GM23338 (cell line): ENCODE measurements at regions not wholly inside any gene's neighbourhood (a gene's known extent, or its start where the extent isn't known, plus 50 kb on each side); places are given as distances from the start of the nearest gene placed in this dataset.

Source experiments
- ATAC-seq: fragments of 200-7000 bp; cut with Tn5 transposase; 3 replicates; pipeline ENCODE4 v1.9.1; 2020
- DNase-seq: peaks from one replicate; pipeline ENCODE4 v3.0.0-alpha.2; 2015; ENCODE audit warnings: low spot score
- H2AFZ ChIP-seq: fragments of 200-600 bp; sonication (generic); 2 replicates; pipeline ENCODE4 v1.8.0; 2016; ENCODE audit warnings: antibody characterized with exemption, mild to moderate bottlenecking, moderate library complexity
- H3F3A ChIP-seq: fragments of 200-600 bp; sonication (generic); replicated peaks from 2 replicates; pipeline ENCODE4 v1.8.0; 2017; ENCODE audit warnings: antibody characterized with exemption, mixed run types, low read depth
- H3K27ac ChIP-seq: fragments of 200-600 bp; sonication (generic); 2 replicates; pipeline ENCODE4 v1.6.1; 2016; ENCODE audit warnings: low read depth
- H3K27me3 ChIP-seq: fragments of 200-600 bp; sonication (generic); 2 replicates; pipeline ENCODE4 v1.8.0; 2016; ENCODE audit warnings: mild to moderate bottlenecking, mixed run types, moderate library complexity; ENCODE audit not compliant: insufficient read depth
- H3K36me3 ChIP-seq: fragments of 200-600 bp; sonication (generic); 2 replicates; pipeline ENCODE4 v1.8.0; 2016; ENCODE audit warnings: mild to moderate bottlenecking; ENCODE audit not compliant: insufficient read depth
- H3K4me1 ChIP-seq: fragments of 200-600 bp; sonication (generic); 2 replicates; pipeline ENCODE4 v1.8.0; 2016; ENCODE audit warnings: mild to moderate bottlenecking, moderate library complexity; ENCODE audit not compliant: insufficient read depth
- H3K4me2 ChIP-seq: fragments of 200-600 bp; sonication (generic); 2 replicates; pipeline ENCODE4 v1.7.1; 2017; ENCODE audit warnings: mixed run types
- H3K4me3 ChIP-seq: fragments of 200-600 bp; sonication (generic); 2 replicates; pipeline ENCODE4 v1.6.1; 2016; ENCODE audit warnings: mixed run types
- H3K79me2 ChIP-seq: fragments of 200-600 bp; sonication (generic); replicated peaks from 2 replicates; pipeline ENCODE4 v1.8.0; 2017; ENCODE audit warnings: mild to moderate bottlenecking; ENCODE audit not compliant: insufficient read depth
- H3K9me2 ChIP-seq: fragments of 200-600 bp; sonication (generic); 2 replicates; pipeline ENCODE4 v1.8.0; 2017; ENCODE audit not compliant: insufficient read depth
- H4K20me1 ChIP-seq: fragments of 200-600 bp; sonication (generic); replicated peaks from 2 replicates; pipeline ENCODE4 v1.8.0; 2017; ENCODE audit warnings: mild to moderate bottlenecking; ENCODE audit not compliant: insufficient read depth
- H3K27ac Mint-ChIP-seq: 2 replicates; pipeline ENCODE4 v1.8.0; 2020; ENCODE audit warnings: inconsistent platforms, mild to moderate bottlenecking, moderate library complexity, mixed read lengths
- H3K27me3 Mint-ChIP-seq: 3 replicates; pipeline ENCODE4 v1.8.0; 2022; ENCODE audit warnings: low read depth, mild to moderate bottlenecking, moderate library complexity, mixed read lengths, inconsistent platforms; ENCODE audit not compliant: insufficient read depth, poor library complexity
- H3K36me3 Mint-ChIP-seq: 3 replicates; pipeline ENCODE4 v1.8.0; 2021; ENCODE audit warnings: low read depth, mild to moderate bottlenecking, inconsistent platforms, moderate library complexity, mixed read lengths
- H3K4me1 Mint-ChIP-seq: 3 replicates; pipeline ENCODE4 v1.8.0; 2020; ENCODE audit warnings: mild to moderate bottlenecking, inconsistent platforms, mixed read lengths
- H3K4me3 Mint-ChIP-seq: 3 replicates; pipeline ENCODE4 v1.8.0; 2021; ENCODE audit warnings: moderate library complexity, mild to moderate bottlenecking, inconsistent platforms, mixed read lengths
- H3K9me3 Mint-ChIP-seq: 3 replicates; pipeline ENCODE4 v1.8.0; 2020; ENCODE audit warnings: moderate library complexity, mild to moderate bottlenecking, inconsistent platforms, mixed read lengths
- EZH2phosphoT487 ChIP-seq: fragments of 200-600 bp; sonication (generic); IDR thresholded peaks from one replicate; pipeline ENCODE4 v1.8.1; 2018; ENCODE audit warnings: antibody characterized with exemption; ENCODE audit not compliant: unreplicated experiment
- NANOG ChIP-seq: IDR thresholded peaks from 2 replicates; pipeline ENCODE4 v1.6.1; 2016; ENCODE audit warnings: antibody characterized with exemption, borderline replicate concordance
- ZNF114 ChIP-seq: fragments of 250-450 bp; sonication (Bioruptor Pico); IDR thresholded peaks from 2 replicates; pipeline ENCODE4 v1.5.0; 2020; ENCODE audit warnings: mild to moderate bottlenecking, moderate library complexity
- TF ChIP-seq, protein P1 (sequence below): fragments of 250-450 bp; sonication (Bioruptor Pico); IDR thresholded peaks from 2 replicates; pipeline ENCODE4 v1.5.0; 2020; ENCODE audit warnings: mild to moderate bottlenecking, moderate library complexity
- TF ChIP-seq, protein P2 (sequence below): IDR thresholded peaks from one replicate; pipeline ENCODE4 v1.6.1; 2018; ENCODE audit warnings: antibody characterized with exemption; ENCODE audit not compliant: unreplicated experiment
- TF ChIP-seq, protein P3 (sequence below): IDR thresholded peaks from 2 replicates; pipeline ENCODE4 v1.6.1; 2016; ENCODE audit warnings: antibody characterized with exemption

DNA sequence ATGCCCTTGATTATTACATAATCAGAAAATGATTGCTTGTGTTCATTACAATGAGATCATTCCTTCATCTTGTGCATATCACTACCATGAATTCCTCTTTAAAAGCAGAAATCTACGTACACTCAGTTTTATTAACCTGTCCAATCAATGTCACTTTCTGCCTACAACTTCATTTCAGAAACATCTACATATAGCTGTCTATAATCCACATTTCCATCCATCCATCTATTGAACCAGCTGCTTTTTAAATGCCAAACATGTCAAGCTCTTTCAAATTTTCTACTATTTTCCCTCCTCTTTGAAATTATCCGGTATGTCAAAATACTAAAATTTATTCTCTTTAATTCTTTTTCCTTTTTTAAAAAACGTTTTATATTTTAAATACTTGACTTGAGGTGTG, 462.0 kb downstream of the GABRG1 start:
- H3K27me3 ChIP-seq: no peaks in the 10 kb centered on the region

More for the DNA sequence above, 462.0 kb downstream of the GABRG1 start:
- H3K27ac Mint-ChIP-seq: no peak overlapping the region
- Histone ChIP-seq H3K4me1 (no peaks in the 10 kb centered on the region), H3K4me3 (no peak overlapping the region), H3K36me3 (no peaks in the 10 kb centered on the region), H3K9me2 (no peaks in the 10 kb centered on the region), H3K27ac (no peak overlapping the region), H3K79me2 (no peaks in the 10 kb centered on the region), H4K20me1 (no peaks in the 10 kb centered on the region), H3K4me2 (no peak overlapping the region), H2AFZ (no peak overlapping the region), H3F3A (no peaks in the 10 kb centered on the region)
- peaks cover 51% of the 10 kb centered on the region for H3K9me3 Mint-ChIP-seq
- no peak for TF ChIP-seq NANOG
- TF ChIP-seq EZH2phosphoT487: no peak
- no peak for TF ChIP-seq ZNF114 (CRISPR knock-in tag)
- TF ChIP-seq, protein P1, sequence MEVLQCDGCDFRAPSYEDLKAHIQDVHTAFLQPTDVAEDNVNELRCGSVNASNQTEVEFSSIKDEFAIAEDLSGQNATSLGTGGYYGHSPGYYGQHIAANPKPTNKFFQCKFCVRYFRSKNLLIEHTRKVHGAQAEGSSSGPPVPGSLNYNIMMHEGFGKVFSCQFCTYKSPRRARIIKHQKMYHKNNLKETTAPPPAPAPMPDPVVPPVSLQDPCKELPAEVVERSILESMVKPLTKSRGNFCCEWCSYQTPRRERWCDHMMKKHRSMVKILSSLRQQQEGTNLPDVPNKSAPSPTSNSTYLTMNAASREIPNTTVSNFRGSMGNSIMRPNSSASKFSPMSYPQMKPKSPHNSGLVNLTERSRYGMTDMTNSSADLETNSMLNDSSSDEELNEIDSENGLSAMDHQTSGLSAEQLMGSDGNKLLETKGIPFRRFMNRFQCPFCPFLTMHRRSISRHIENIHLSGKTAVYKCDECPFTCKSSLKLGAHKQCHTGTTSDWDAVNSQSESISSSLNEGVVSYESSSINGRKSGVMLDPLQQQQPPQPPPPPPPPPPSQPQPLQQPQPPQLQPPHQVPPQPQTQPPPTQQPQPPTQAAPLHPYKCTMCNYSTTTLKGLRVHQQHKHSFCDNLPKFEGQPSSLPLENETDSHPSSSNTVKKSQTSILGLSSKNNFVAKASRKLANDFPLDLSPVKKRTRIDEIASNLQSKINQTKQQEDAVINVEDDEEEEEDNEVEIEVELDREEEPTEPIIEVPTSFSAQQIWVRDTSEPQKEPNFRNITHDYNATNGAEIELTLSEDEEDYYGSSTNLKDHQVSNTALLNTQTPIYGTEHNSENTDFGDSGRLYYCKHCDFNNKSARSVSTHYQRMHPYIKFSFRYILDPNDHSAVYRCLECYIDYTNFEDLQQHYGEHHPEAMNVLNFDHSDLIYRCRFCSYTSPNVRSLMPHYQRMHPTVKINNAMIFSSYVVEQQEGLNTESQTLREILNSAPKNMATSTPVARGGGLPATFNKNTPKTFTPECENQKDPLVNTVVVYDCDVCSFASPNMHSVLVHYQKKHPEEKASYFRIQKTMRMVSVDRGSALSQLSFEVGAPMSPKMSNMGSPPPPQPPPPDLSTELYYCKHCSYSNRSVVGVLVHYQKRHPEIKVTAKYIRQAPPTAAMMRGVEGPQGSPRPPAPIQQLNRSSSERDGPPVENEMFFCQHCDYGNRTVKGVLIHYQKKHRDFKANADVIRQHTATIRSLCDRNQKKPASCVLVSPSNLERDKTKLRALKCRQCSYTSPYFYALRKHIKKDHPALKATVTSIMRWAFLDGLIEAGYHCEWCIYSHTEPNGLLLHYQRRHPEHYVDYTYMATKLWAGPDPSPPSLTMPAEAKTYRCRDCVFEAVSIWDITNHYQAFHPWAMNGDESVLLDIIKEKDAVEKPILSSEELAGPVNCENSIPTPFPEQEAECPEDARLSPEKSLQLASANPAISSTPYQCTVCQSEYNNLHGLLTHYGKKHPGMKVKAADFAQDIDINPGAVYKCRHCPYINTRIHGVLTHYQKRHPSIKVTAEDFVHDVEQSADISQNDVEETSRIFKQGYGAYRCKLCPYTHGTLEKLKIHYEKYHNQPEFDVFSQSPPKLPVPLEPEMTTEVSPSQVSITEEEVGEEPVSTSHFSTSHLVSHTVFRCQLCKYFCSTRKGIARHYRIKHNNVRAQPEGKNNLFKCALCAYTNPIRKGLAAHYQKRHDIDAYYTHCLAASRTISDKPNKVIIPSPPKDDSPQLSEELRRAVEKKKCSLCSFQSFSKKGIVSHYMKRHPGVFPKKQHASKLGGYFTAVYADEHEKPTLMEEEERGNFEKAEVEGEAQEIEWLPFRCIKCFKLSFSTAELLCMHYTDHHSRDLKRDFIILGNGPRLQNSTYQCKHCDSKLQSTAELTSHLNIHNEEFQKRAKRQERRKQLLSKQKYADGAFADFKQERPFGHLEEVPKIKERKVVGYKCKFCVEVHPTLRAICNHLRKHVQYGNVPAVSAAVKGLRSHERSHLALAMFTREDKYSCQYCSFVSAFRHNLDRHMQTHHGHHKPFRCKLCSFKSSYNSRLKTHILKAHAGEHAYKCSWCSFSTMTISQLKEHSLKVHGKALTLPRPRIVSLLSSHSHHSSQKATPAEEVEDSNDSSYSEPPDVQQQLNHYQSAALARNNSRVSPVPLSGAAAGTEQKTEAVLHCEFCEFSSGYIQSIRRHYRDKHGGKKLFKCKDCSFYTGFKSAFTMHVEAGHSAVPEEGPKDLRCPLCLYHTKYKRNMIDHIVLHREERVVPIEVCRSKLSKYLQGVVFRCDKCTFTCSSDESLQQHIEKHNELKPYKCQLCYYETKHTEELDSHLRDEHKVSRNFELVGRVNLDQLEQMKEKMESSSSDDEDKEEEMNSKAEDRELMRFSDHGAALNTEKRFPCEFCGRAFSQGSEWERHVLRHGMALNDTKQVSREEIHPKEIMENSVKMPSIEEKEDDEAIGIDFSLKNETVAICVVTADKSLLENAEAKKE (CRISPR knock-in tag): no peak
- TF ChIP-seq, protein P2, sequence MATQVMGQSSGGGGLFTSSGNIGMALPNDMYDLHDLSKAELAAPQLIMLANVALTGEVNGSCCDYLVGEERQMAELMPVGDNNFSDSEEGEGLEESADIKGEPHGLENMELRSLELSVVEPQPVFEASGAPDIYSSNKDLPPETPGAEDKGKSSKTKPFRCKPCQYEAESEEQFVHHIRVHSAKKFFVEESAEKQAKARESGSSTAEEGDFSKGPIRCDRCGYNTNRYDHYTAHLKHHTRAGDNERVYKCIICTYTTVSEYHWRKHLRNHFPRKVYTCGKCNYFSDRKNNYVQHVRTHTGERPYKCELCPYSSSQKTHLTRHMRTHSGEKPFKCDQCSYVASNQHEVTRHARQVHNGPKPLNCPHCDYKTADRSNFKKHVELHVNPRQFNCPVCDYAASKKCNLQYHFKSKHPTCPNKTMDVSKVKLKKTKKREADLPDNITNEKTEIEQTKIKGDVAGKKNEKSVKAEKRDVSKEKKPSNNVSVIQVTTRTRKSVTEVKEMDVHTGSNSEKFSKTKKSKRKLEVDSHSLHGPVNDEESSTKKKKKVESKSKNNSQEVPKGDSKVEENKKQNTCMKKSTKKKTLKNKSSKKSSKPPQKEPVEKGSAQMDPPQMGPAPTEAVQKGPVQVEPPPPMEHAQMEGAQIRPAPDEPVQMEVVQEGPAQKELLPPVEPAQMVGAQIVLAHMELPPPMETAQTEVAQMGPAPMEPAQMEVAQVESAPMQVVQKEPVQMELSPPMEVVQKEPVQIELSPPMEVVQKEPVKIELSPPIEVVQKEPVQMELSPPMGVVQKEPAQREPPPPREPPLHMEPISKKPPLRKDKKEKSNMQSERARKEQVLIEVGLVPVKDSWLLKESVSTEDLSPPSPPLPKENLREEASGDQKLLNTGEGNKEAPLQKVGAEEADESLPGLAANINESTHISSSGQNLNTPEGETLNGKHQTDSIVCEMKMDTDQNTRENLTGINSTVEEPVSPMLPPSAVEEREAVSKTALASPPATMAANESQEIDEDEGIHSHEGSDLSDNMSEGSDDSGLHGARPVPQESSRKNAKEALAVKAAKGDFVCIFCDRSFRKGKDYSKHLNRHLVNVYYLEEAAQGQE: no peak
- TF ChIP-seq, protein P3, sequence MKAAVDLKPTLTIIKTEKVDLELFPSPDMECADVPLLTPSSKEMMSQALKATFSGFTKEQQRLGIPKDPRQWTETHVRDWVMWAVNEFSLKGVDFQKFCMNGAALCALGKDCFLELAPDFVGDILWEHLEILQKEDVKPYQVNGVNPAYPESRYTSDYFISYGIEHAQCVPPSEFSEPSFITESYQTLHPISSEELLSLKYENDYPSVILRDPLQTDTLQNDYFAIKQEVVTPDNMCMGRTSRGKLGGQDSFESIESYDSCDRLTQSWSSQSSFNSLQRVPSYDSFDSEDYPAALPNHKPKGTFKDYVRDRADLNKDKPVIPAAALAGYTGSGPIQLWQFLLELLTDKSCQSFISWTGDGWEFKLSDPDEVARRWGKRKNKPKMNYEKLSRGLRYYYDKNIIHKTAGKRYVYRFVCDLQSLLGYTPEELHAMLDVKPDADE: no peak
- DNase-seq (no peak), ATAC-seq (no peak)
- H3K27me3 Mint-ChIP-seq: no peaks in the 10 kb centered on the region
- no peaks in the 10 kb centered on the region; the same call in 2 of the 3 replicates for H3K36me3 Mint-ChIP-seq
- no peak overlapping the region for H3K4me3 Mint-ChIP-seq
- H3K4me1 Mint-ChIP-seq: no peaks in the 10 kb centered on the region
